ENCODE measurements at regions not wholly inside any gene's neighbourhood (a gene's known extent, or its start where the extent isn't known, plus 50 kb on each side); places are given as distances from the start of the nearest gene placed in this dataset.

DNA sequence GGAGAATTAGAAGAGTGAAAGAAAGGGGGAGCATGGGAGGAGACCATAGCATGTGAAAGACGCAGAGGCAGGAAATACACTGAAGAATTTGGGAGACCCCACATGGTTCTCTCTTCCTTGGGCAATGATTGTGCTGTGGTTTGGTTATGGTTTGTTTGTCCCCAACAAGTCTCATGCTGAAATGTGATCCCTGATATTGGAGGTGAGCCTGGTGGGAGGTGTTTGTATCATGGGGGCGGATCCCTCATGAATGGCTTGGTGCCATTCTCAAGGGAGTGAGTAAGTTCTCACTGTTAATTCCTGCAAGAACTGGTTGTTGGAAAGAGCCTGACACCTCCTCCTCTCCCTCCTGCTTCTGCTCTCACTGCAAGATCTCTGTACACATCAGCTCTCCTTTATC, 78.6 kb upstream of the RAI2 start:
- no peak for TF ChIP-seq HCFC1 (IDR thresholded peaks at IDR 0.05; ENCODE audit: low read length)
- no peak for TF ChIP-seq SP1 (IDR thresholded peaks at IDR 0.05; ENCODE audit: low read depth, low read length)
- TF ChIP-seq RAD51 (IDR thresholded peaks at IDR 0.05) = no peak
- TF ChIP-seq EP300 (IDR thresholded peaks at IDR 0.05; ENCODE audit: borderline replicate concordance in 1 of 2, control insufficient read depth in 1 of 2, low read depth in 2 of 2, low read length in 2 of 2) = no peak
- no peak for TF ChIP-seq ZNF24 (IDR thresholded peaks at IDR 0.05)
